SK-N-MC (cell line): ENCODE measurements at regions not wholly inside any gene's neighbourhood (a gene's known extent, or its start where the extent isn't known, plus 50 kb on each side); places are given as distances from the start of the nearest gene placed in this dataset.

Experiments
- EZH2 ChIP-seq: fragments of 200-600 bp; sonication (generic); IDR thresholded peaks from one replicate; pipeline ENCODE4 v1.6.1; 2017; ENCODE audit warnings: antibody characterized with exemption
- POLR2AphosphoS5 ChIP-seq: IDR thresholded peaks from 2 replicates; pipeline ENCODE4 v1.6.1; 2012; ENCODE audit warnings: mild to moderate bottlenecking, low read depth, low read length, borderline replicate concordance

GRCh38 chrX:40310016-40310415 is 212.3 kb upstream of the BCOR start:
- TF ChIP-seq POLR2AphosphoS5 (no peak), EZH2 (no peak)
